HL-60 (cell line): ENCODE measurements at regions not wholly inside any gene's neighbourhood (a gene's known extent, or its start where the extent isn't known, plus 50 kb on each side); places are given as distances from the start of the nearest gene placed in this dataset.

Source experiments
- CTCF ChIP-seq: IDR thresholded peaks from one replicate; pipeline ENCODE4 v1.5.1; 2011; ENCODE audit warnings: low read length, control low read depth, inconsistent platforms; ENCODE audit not compliant: insufficient read depth
- GABPA ChIP-seq: IDR thresholded peaks from 2 replicates; pipeline ENCODE4 v1.6.1; 2012; ENCODE audit warnings: low read depth
- POLR2AphosphoS5 ChIP-seq: IDR thresholded peaks from 2 replicates; pipeline ENCODE4 v1.6.1; 2012; ENCODE audit warnings: low read depth

- TF ChIP-seq CTCF = no peak
- TF ChIP-seq POLR2AphosphoS5 = no peak
- TF ChIP-seq GABPA = no peak
Observed at GRCh38 chr15:85986741-85987140, 92.9 kb upstream of the AGBL1 start.
